Astrocyte (in vitro differentiated cells and primary cell): ENCODE measurements at regions not wholly inside any gene's neighbourhood (a gene's known extent, or its start where the extent isn't known, plus 50 kb on each side); places are given as distances from the start of the nearest gene placed in this dataset.

Experiments
- DNase-seq: peaks from one replicate; pipeline ENCODE4 v3.0.0-alpha.2; 2010; ENCODE audit warnings: low read depth
- FAIRE-seq: peaks from 2 replicates; lab custom pipeline; 2011; peaks lifted over from hg19 to GRCh38; lab: Jason Lieb, UNC
- H2AFZ ChIP-seq: 2 replicates; pipeline ENCODE4 v1.6.0; 2012; ENCODE audit warnings: low read depth, low read length, inconsistent platforms
- H3K27ac ChIP-seq: 2 replicates; pipeline ENCODE4 v1.5.1; 2011; ENCODE audit warnings: low read depth, low read length, inconsistent platforms
- H3K27me3 ChIP-seq: 2 replicates; pipeline ENCODE4 v1.6.0; 2011; ENCODE audit warnings: low read length, inconsistent platforms; ENCODE audit not compliant: insufficient read depth
- H3K36me3 ChIP-seq: 2 replicates; pipeline ENCODE4 v1.5.1; 2011; ENCODE audit warnings: low read length, inconsistent platforms; ENCODE audit not compliant: insufficient read depth
- H3K4me1 ChIP-seq: 2 replicates; pipeline ENCODE4 v1.5.1; 2011; ENCODE audit warnings: low read length, inconsistent platforms; ENCODE audit not compliant: insufficient read depth
- H3K4me2 ChIP-seq: 2 replicates; pipeline ENCODE4 v1.6.0; 2012; ENCODE audit warnings: low read length, inconsistent platforms
- H3K4me3 ChIP-seq: 2 replicates; pipeline ENCODE4 v1.5.1; 2011; ENCODE audit warnings: low read depth, mild to moderate bottlenecking, low read length, inconsistent platforms; ENCODE audit not compliant: insufficient read depth
- H3K79me2 ChIP-seq: 2 replicates; pipeline ENCODE4 v1.6.0; 2012; ENCODE audit warnings: mild to moderate bottlenecking, low read length, inconsistent platforms; ENCODE audit not compliant: insufficient read depth
- H3K9ac ChIP-seq: 2 replicates; pipeline ENCODE4 v1.6.0; 2012; ENCODE audit warnings: mild to moderate bottlenecking, low read length, inconsistent platforms
- H3K9me3 ChIP-seq: 2 replicates; pipeline ENCODE4 v1.5.1; 2012; ENCODE audit warnings: low read depth, mild to moderate bottlenecking, low read length, inconsistent platforms; ENCODE audit not compliant: insufficient read depth
- H4K20me1 ChIP-seq: 2 replicates; pipeline ENCODE4 v1.6.0; 2012; ENCODE audit warnings: low read length, inconsistent platforms; ENCODE audit not compliant: insufficient read depth
- H3K27ac Mint-ChIP-seq: one replicate; pipeline ENCODE4 v1.8.0; 2021; ENCODE audit warnings: mild to moderate bottlenecking, mixed read lengths; ENCODE audit not compliant: unreplicated experiment
- H3K27me3 Mint-ChIP-seq: one replicate; pipeline ENCODE4 v1.8.0; 2021; ENCODE audit warnings: low read depth, mixed read lengths; ENCODE audit not compliant: unreplicated experiment
- H3K36me3 Mint-ChIP-seq: one replicate; pipeline ENCODE4 v1.8.0; 2021; ENCODE audit warnings: low read depth, mixed read lengths; ENCODE audit not compliant: unreplicated experiment
- H3K4me1 Mint-ChIP-seq: one replicate; pipeline ENCODE4 v1.8.0; 2021; ENCODE audit warnings: low read depth, mixed read lengths; ENCODE audit not compliant: unreplicated experiment
- H3K4me3 Mint-ChIP-seq: one replicate; pipeline ENCODE4 v1.8.0; 2021; ENCODE audit warnings: mild to moderate bottlenecking, moderate library complexity, mixed read lengths; ENCODE audit not compliant: unreplicated experiment
- H3K9me3 Mint-ChIP-seq: one replicate; pipeline ENCODE4 v1.8.0; 2021; ENCODE audit warnings: mild to moderate bottlenecking, mixed read lengths; ENCODE audit not compliant: unreplicated experiment
- EZH2 ChIP-seq: IDR thresholded peaks from 2 replicates; pipeline ENCODE4 v1.6.1; 2012; ENCODE audit warnings: mild to moderate bottlenecking, low read length, inconsistent platforms; ENCODE audit not compliant: insufficient read depth
- TF ChIP-seq, protein P1 (sequence below): IDR thresholded peaks from 2 replicates; pipeline ENCODE4 v1.5.1; 2011; ENCODE audit warnings: low read depth, mild to moderate bottlenecking, inconsistent platforms, low read length, moderate library complexity; ENCODE audit not compliant: insufficient read depth

DNA sequence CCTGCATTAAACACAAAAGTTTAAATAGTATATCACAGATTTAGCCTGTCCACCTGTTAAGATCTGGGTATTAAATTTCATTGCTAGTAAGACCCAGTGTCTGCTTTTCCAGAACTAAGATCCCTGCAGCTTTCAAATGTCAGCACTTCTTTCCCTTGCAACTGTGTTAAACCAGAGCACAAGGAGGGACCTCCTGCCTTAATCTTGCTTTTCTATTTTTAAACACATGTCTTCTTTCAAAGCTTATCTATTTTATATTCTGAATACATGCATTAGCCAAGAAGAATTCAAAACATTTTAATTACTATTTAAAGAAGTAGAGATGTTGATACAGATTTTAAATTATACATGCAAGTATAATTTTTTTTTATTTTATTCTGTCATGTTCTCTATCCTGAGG is 315.1 kb downstream of the ARPP21 start:
- Histone ChIP-seq H3K27me3 (no peaks in the 10 kb centered on the region), H4K20me1 (no peaks in the 10 kb centered on the region), H3K36me3 (no peaks in the 10 kb centered on the region), H3K9me3 (no peaks in the 10 kb centered on the region), H3K79me2 (no peaks in the 10 kb centered on the region), H3K4me1 (no peaks in the 10 kb centered on the region), H3K4me3 (no peak overlapping the region), H3K27ac (no peak overlapping the region), H3K9ac (no peak overlapping the region), H3K4me2 (no peak overlapping the region), H2AFZ (no peak overlapping the region)
- DNase-seq (no peak), FAIRE-seq (no peak)
- H3K36me3 Mint-ChIP-seq = no peaks in the 10 kb centered on the region
- H3K9me3 Mint-ChIP-seq = peaks cover 4% of the 10 kb centered on the region
- no peak overlapping the region for H3K4me3 Mint-ChIP-seq
- H3K27me3 Mint-ChIP-seq = peaks cover 1% of the 10 kb centered on the region
- H3K27ac Mint-ChIP-seq = no peak overlapping the region
- TF ChIP-seq, protein P1, sequence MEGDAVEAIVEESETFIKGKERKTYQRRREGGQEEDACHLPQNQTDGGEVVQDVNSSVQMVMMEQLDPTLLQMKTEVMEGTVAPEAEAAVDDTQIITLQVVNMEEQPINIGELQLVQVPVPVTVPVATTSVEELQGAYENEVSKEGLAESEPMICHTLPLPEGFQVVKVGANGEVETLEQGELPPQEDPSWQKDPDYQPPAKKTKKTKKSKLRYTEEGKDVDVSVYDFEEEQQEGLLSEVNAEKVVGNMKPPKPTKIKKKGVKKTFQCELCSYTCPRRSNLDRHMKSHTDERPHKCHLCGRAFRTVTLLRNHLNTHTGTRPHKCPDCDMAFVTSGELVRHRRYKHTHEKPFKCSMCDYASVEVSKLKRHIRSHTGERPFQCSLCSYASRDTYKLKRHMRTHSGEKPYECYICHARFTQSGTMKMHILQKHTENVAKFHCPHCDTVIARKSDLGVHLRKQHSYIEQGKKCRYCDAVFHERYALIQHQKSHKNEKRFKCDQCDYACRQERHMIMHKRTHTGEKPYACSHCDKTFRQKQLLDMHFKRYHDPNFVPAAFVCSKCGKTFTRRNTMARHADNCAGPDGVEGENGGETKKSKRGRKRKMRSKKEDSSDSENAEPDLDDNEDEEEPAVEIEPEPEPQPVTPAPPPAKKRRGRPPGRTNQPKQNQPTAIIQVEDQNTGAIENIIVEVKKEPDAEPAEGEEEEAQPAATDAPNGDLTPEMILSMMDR = no peak
- TF ChIP-seq EZH2 = no peak
- H3K4me1 Mint-ChIP-seq = no peaks in the 10 kb centered on the region

GRCh38 chr3:35965908-35966307 is 326.6 kb downstream of the ARPP21 start:
- Histone ChIP-seq H3K9ac (no peak overlapping the region), H3K36me3 (no peaks in the 10 kb centered on the region), H3K9me3 (no peaks in the 10 kb centered on the region), H4K20me1 (no peaks in the 10 kb centered on the region), H3K79me2 (no peaks in the 10 kb centered on the region), H3K4me1 (no peaks in the 10 kb centered on the region), H3K27me3 (no peaks in the 10 kb centered on the region), H2AFZ (no peak overlapping the region), H3K27ac (no peak overlapping the region), H3K4me3 (no peak overlapping the region), H3K4me2 (no peak overlapping the region)
- DNase-seq = peak; percentile 17
- peak; percentile 79 for FAIRE-seq
- Mint-ChIP-seq H3K4me1 (no peaks in the 10 kb centered on the region), H3K27me3 (peaks cover 4% of the 10 kb centered on the region), H3K4me3 (no peak overlapping the region), H3K36me3 (no peaks in the 10 kb centered on the region), H3K27ac (no peak overlapping the region), H3K9me3 (no peaks in the 10 kb centered on the region)
- TF ChIP-seq, protein P1 = peak; percentile 66
- no peak for TF ChIP-seq EZH2

GRCh38 chr3:35966629-35967464 is 327.5 kb downstream of the ARPP21 start:
- Mint-ChIP-seq H3K27me3 (peaks cover 4% of the 10 kb centered on the region), H3K27ac (no peak overlapping the region), H3K4me3 (no peak overlapping the region), H3K36me3 (no peaks in the 10 kb centered on the region), H3K9me3 (no peaks in the 10 kb centered on the region), H3K4me1 (no peaks in the 10 kb centered on the region)
- H3K4me2 ChIP-seq = no peak overlapping the region
- no peaks in the 10 kb centered on the region for H3K9me3 ChIP-seq
- H3K27me3 ChIP-seq = no peaks in the 10 kb centered on the region
- TF ChIP-seq EZH2 = no peak
- TF ChIP-seq, protein P1 = no peak
- H4K20me1 ChIP-seq = no peaks in the 10 kb centered on the region
- no peak overlapping the region for H3K27ac ChIP-seq
- DNase-seq (no peak), FAIRE-seq (no peak)
- H3K79me2 ChIP-seq = no peaks in the 10 kb centered on the region
- H2AFZ ChIP-seq = no peak overlapping the region
- H3K9ac ChIP-seq = no peak overlapping the region
- H3K4me3 ChIP-seq = no peak overlapping the region
- no peaks in the 10 kb centered on the region for H3K36me3 ChIP-seq
- H3K4me1 ChIP-seq = no peaks in the 10 kb centered on the region
